CMK (cell line): ENCODE measurements at regions not wholly inside any gene's neighbourhood (a gene's known extent, or its start where the extent isn't known, plus 50 kb on each side); places are given as distances from the start of the nearest gene placed in this dataset.

Experiments used
- DNase-seq: peaks from one replicate; pipeline ENCODE4 v3.0.0-alpha.2; 2010; ENCODE audit warnings: low read depth

- DNase-seq = no peak
Measured at GRCh38 chr5:145203193-145203592, 631.9 kb downstream of the PRELID2 start.

GRCh38 chr5:145198525-145199260 lies 636.4 kb downstream of the PRELID2 start:
- no peak for DNase-seq

GRCh38 chr5:145189746-145190145 lies 645.4 kb downstream of the PRELID2 start:
- DNase-seq = no peak

- DNase-seq = no peak
Measured at GRCh38 chr5:145180371-145180770, 654.8 kb downstream of the PRELID2 start.

GRCh38 chr5:145178641-145179523 lies 656.3 kb downstream of the PRELID2 start:
- DNase-seq = no peak

GRCh38 chr5:145176041-145176440 lies 659.1 kb downstream of the PRELID2 start:
- DNase-seq = no peak

- no peak for DNase-seq
Measured at GRCh38 chr5:145166110-145166509, 669.0 kb downstream of the PRELID2 start.

- DNase-seq = no peak
Measured at GRCh38 chr5:145163876-145164275, 671.3 kb downstream of the PRELID2 start.

GRCh38 chr5:145162626-145163025 lies 672.5 kb downstream of the PRELID2 start:
- DNase-seq = no peak

- no peak for DNase-seq
Measured at GRCh38 chr5:145161391-145161790, 673.8 kb downstream of the PRELID2 start.

- no peak for DNase-seq
Measured at GRCh38 chr5:145160679-145161078, 674.5 kb downstream of the PRELID2 start.

GRCh38 chr5:145158730-145159129 lies 676.4 kb downstream of the PRELID2 start:
- no peak for DNase-seq

GRCh38 chr5:145157841-145158240 lies 677.3 kb downstream of the PRELID2 start:
- no peak for DNase-seq

GRCh38 chr5:145141534-145141933 lies 693.6 kb downstream of the PRELID2 start:
- DNase-seq = no peak

- no peak for DNase-seq
Measured at GRCh38 chr5:145130996-145131395, 704.1 kb downstream of the PRELID2 start.

GRCh38 chr5:145129797-145130196 lies 705.3 kb downstream of the PRELID2 start:
- DNase-seq = no peak

- no peak for DNase-seq
Measured at GRCh38 chr5:145124806-145125205, 710.3 kb downstream of the PRELID2 start.

GRCh38 chr5:145118611-145119010 lies 716.5 kb downstream of the PRELID2 start:
- no peak for DNase-seq

GRCh38 chr5:145118127-145118526 lies 717.0 kb downstream of the PRELID2 start:
- DNase-seq = no peak

- DNase-seq = no peak
Measured at GRCh38 chr5:145117285-145117684, 717.9 kb downstream of the PRELID2 start.

GRCh38 chr5:145111420-145111819 lies 723.7 kb downstream of the PRELID2 start:
- no peak for DNase-seq

GRCh38 chr5:145110834-145111233 lies 724.3 kb downstream of the PRELID2 start:
- DNase-seq = no peak

- no peak for DNase-seq
Measured at GRCh38 chr5:145110181-145110580, 725.0 kb downstream of the PRELID2 start.
